Forelimb muscle (tissue), 1 donor: ENCODE measurements at regions not wholly inside any gene's neighbourhood (a gene's known extent, or its start where the extent isn't known, plus 50 kb on each side); places are given as distances from the start of the nearest gene placed in this dataset.

Source experiments
- DNase-seq: peaks from one replicate; pipeline ENCODE4 v3.0.0-alpha.2; 2013; ENCODE audit warnings: low read depth

DNA sequence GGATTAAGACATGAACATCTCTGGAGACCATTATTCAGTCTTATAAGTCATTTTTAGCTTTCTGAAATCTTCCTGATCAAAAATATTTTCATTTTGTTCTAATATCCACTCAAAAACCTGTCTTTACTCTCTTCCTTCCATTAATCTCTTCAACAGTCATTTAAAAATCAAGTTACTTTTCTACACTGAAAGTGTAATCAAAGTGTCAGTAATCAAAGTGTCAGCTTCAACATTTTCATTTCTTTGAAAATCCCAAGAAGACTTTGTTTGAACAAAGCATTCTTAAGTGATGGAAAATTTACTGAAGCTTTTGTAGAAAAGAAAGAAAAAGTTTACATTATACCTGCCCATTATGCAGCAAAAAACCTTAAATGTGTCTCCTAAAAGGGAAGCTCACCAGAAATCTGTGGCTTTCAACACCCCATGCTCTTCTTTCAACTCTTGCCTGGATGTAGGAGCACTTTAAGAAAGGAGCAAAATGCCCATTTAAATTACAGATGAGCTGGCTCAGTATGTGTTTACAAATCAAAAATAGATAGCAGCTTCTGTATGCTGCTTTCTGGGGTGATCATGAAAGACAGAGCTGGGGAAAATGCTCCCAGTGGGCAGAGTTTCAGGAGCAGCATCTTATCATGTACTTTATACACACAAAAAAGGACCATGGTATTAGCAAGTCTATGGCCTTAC lies 260.8 kb upstream of the NCAM2 start:
- no peak for DNase-seq

- DNase-seq, result no peak
These were observed 258.8 kb upstream of the NCAM2 start for GRCh38 chr21:20739421-20739820.

- no peak for DNase-seq
These were observed 256.8 kb upstream of the NCAM2 start for GRCh38 chr21:20741445-20741844.

DNA sequence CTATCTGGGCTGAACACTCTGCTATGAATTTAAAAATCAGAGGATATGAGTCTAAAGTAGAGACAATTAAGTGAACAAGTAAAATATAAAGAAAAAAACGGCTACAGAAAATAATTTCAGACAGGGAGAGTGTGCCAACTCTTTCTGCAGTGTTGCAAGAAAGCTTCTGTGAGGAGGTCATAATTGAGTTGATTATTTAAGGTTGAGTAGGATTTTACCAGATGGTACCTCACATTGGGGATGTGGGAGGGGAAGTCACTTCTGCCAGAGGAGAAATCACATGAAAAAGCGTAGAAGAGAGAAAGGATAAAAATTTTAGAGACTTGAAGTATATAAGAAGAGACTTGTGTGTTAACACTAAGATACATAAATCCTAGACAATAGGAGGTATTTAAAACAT lies 238.0 kb upstream of the NCAM2 start:
- DNase-seq, result no peak

DNA sequence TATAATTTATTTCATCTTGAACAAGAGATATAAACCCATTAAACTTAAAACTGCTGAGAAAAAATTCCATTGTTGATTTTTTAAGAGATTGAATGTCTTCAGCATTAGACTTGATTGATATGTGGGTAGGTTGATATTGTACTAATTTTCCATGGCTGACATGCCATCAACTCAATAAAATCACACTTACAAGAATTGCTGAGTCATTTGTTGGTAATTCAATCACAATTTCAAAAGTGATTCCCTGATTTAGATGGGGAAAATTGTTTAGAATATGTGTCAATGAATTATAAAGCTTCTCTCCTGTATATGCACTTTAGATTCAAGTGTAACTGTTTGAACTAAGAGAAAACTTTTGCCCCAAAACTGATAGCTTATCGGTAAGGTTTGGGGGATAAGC lies 223.5 kb upstream of the NCAM2 start:
- DNase-seq, result no peak

DNA sequence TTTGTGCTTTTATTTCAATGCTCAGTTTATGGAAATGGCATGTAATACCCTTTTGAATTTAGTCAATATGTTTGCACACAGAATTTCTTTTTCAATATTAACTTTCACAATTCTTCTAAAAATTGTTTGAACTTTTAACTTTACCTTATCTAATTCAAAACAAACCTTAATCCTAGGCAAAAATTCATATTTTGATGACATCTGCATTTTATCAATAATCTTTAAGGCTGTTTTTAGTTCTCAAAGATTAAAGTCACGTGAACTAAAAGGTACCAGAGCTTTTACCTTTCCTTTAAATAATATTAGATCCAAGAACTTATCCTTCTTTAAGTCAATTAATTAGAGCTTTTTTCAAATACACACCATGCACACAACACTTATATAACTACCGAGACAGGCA lies 218.9 kb upstream of the NCAM2 start:
- no peak for DNase-seq

DNA sequence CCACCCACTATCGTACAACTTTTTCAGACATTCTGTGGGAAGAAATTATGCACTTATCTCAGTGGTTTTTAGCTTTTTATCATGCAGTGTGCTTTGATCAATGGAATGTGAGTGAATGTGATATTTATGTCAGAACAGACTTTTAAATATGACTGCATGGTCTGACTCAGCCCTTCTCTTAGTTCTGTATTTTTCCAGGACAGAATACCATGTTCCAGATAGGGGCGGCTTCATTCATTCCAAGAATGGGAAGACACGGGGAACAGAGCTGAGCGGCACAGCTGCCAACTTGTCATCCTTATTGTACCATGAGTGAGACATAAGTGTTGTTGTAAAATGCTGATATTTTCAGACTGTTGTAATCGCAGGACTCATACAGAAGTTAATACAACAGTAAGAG lies 214.6 kb upstream of the NCAM2 start:
- DNase-seq, result no peak

- DNase-seq, result no peak
These were observed 208.3 kb upstream of the NCAM2 start for GRCh38 chr21:20789729-20790500.

DNA sequence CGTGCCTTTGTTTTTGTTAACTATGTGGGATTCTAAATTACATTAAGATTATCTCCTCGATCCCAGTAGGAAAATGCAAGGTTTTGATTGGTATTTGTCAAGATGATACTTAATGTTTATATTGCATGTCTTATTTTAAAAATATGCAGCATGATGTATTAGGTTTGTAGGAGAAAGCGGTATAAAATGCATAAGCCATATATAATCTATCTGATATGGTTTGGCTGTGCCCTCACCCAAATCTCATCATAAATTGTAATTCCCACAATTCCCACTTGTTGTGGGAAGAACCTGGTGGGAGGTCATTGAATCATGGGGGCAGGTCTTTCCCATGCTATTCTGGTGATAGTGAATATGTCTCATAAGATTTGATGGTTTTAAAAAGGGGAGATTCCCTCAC lies 198.1 kb upstream of the NCAM2 start:
- DNase-seq, result no peak

GRCh38 chr21:20802201-20802600 lies 196.0 kb upstream of the NCAM2 start:
- no peak for DNase-seq

DNA sequence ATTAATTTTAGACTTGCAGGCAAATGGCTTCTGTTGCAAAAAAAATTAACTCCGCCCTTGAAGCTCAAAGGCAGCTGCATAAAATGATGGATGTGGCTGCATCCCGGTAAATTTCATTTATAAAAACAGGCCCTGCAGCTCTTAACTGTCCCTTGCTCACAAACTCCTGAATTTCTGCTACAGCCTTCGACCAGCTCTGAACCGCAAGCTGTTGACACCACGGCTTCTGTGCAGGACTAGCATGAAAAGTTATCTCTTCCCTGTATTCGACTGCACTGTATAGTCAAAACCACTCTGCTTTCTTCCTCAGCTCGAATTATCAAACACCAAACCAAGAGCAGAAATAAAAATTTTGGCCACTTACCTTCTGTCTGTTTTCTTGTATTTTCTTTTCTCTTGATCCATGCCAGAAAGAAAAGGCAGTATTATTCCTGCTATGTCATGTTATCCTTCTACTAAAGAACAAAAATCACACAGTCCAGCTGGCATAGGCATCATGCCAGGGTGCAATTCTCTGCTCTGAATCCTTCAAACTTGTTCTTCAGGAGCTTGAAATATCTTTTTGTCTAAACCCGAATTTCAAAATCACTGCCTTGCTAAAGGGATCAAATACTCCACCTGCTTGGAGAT lies 195.5 kb upstream of the NCAM2 start:
- DNase-seq, result no peak

GRCh38 chr21:20811702-20812101 lies 186.5 kb upstream of the NCAM2 start:
- no peak for DNase-seq

DNA sequence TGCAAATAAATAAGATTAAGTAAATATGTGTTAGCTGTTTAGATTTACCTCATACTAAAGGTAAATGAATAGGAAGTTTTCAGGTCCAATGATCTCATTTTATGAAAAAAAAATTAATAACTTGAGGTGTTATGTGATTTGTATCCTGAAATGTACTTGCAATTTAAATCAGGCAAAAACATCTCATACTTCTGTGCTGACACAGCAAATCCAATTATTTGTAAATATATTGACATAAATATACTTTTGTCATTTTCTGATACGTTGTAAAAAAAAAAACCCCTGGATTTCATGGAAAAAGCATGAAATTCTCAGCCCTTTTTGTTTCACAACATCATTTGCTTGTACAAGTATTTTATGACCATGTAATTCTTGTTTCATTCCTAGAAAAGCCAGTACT lies 184.1 kb upstream of the NCAM2 start:
- no peak for DNase-seq

- no peak for DNase-seq
These were observed 175.5 kb upstream of the NCAM2 start for GRCh38 chr21:20822666-20823065.

GRCh38 chr21:20852866-20853265 lies 145.3 kb upstream of the NCAM2 start:
- DNase-seq, result no peak

GRCh38 chr21:20856926-20857325 lies 141.3 kb upstream of the NCAM2 start:
- no peak for DNase-seq

DNA sequence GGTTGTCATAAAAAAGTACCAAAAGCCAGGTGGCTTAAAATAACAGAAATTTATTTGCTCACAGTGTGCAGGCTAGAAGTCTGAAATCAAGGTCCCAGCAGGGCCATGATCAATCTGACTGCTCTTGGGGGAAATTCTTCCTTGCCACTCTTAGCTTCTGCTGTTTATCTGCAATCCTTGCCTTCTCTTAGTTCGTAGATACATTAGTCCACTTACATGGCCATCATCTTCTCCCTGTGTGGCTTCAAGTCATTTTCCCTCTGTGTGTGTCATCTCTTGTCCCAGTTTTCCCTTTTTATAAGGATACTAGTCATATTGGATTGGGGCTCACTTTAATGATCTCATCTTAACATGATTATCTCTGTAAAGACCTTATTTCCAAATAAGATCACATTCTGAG lies 124.0 kb upstream of the NCAM2 start:
- no peak for DNase-seq

DNA sequence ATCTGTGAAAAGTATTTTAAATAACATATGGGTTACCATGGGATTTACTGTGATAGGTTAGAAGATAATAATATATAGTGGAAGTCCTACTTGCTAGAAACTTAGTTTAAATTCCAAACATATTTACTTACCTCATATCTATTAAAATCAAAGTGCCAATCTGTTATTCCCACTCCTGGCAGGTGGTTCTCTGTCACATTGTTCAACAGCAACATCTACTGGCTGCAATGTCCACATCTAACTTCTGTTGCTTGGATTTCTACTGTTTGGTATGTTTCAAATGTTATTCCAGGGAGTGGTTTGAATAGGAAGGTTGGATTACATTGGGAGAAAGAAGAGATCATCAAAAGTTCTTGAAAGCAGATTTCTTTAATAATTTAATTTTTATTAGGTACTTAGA lies 122.5 kb upstream of the NCAM2 start:
- DNase-seq, result no peak

GRCh38 chr21:20877976-20878375 lies 120.2 kb upstream of the NCAM2 start:
- no peak for DNase-seq

GRCh38 chr21:20882462-20883407 lies 115.5 kb upstream of the NCAM2 start:
- peak; percentile 41 for DNase-seq

DNA sequence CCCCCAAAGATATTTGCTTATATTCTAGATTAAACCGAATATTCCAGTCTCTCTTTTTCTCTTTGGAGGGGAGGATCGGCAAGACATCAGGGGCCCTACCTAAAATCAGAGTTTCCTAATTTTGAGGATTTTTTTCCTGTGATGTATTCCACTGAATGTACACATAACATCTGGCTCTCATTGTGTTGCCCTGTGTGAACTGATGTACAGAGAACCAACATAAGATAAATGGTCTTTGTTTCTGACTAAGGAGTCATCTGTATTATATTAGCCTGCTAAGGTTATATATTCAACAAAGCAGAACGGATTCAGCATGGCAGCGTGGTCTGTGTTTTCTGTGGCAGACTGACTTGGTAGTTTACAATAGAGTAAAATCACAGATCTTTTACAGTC lies 114.8 kb upstream of the NCAM2 start:
- DNase-seq, result no peak

- no peak for DNase-seq
These were observed 95.7 kb upstream of the NCAM2 start for GRCh38 chr21:20902511-20902910.
